ENCODE measurements at regions not wholly inside any gene's neighbourhood (a gene's known extent, or its start where the extent isn't known, plus 50 kb on each side); places are given as distances from the start of the nearest gene placed in this dataset.

DNA sequence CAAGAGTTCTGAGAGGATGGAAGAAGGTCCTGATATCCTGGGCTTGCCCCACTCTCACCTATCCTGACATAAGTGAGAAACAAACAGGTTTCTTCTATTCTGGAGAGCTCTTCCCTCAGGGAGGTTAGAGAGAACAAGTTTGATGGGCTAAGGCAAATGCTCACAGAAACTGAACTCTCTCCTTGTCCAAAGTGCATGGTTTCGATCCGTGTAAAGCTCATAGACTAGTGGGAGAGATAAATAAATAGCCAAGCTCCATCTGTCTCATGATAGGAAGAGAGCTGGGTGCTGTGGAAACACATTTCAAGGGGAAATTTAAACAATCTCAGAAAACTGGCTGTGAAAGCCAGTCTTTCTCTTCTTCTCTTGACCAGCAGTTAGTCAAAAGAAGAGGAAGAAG lies 459.5 kb upstream of the LARGE1 start:
- FAIRE-seq (no peak), DNase-seq (ENCODE audit: low read depth, low spot score) (no peak)
- dilution Hi-C loops (cut with MboI; ENCODE audit: extremely low pct_ligation_motif_present, low sequenced_read_pairs) (no loop called here), intact Hi-C loops (cut with micrococcal nuclease) (no loop called here)
- no TSS peak for BruUV-seq (replicated peaks)
- Histone ChIP-seq H3K9me1 (replicated peaks; ENCODE audit: control insufficient read depth, extremely low read depth, insufficient read depth, low read length) (no peaks in the 10 kb centered on the region), H2AFZ (ENCODE audit: low read depth, low read length) (no peak overlapping the region), H3K27me3 (ENCODE audit: control insufficient read depth in 2 of 2, insufficient read depth in 2 of 2, low read length in 2 of 2) (no peaks in the 10 kb centered on the region), H3K4me2 (ENCODE audit: insufficient read depth, low read length) (no peak overlapping the region), H3K9ac (replicated peaks; ENCODE audit: extremely low read depth, insufficient read depth, low read length) (no peak overlapping the region), H3K79me2 (ENCODE audit: control insufficient read depth, insufficient read depth, low read length) (no peaks in the 10 kb centered on the region), H4K20me1 (replicated peaks; ENCODE audit: control insufficient read depth, extremely low read depth, insufficient read depth, low read length) (no peaks in the 10 kb centered on the region), H3K9me3 (replicated peaks; ENCODE audit: control insufficient read depth, insufficient read depth, low read length) (no peaks in the 10 kb centered on the region), H3K4me3 (replicated peaks in 1 of 3; ENCODE audit: insufficient read depth in 1 of 3, low read depth in 1 of 3, low read length in 3 of 3) (no peak overlapping the region), H3K27ac (ENCODE audit: insufficient read depth, low read depth, low read length) (no peak overlapping the region), H3K36me3 (ENCODE audit: control insufficient read depth in 2 of 2, extremely low read depth in 1 of 2, insufficient read depth in 2 of 2, low read length in 2 of 2) (no peaks in the 10 kb centered on the region), H3K4me1 (ENCODE audit: control insufficient read depth, extremely low read depth, insufficient read depth, low read length) (no peaks in the 10 kb centered on the region)
- no peak for TF ChIP-seq EZH2 (IDR thresholded peaks at IDR 0.05; ENCODE audit: borderline replicate concordance, low read depth, low read length, severe bottlenecking)
- no peak for TF ChIP-seq JUN (IDR thresholded peaks at IDR 0.05; ENCODE audit: borderline replicate concordance, insufficient read depth, insufficient read length, low read depth)
- TF ChIP-seq, protein P1, sequence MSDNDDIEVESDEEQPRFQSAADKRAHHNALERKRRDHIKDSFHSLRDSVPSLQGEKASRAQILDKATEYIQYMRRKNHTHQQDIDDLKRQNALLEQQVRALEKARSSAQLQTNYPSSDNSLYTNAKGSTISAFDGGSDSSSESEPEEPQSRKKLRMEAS (IDR thresholded peaks at IDR 0.05; ENCODE audit: insufficient read depth, insufficient read length) = no peak
- TF ChIP-seq POLR2A (IDR thresholded peaks at IDR 0.05; ENCODE audit: low read depth, low read length) = no peak
- TF ChIP-seq MYC (IDR thresholded peaks at IDR 0.05; ENCODE audit: low read depth, low read length) = no peak
- no peak for TF ChIP-seq POLR2AphosphoS5 (IDR thresholded peaks at IDR 0.05; ENCODE audit: insufficient read depth, low read depth, low read length)
- no peak for TF ChIP-seq GATA2 (IDR thresholded peaks at IDR 0.05; ENCODE audit: insufficient read depth, insufficient read length, low read depth, low read length)
- TF ChIP-seq FOS (IDR thresholded peaks at IDR 0.05; ENCODE audit: borderline replicate concordance, insufficient read depth, low read length) = no peak
- CTCF ChIA-PET = no interaction called here
- POLR2A ChIA-PET = no interaction called here

- FAIRE-seq = no peak
- H2AFZ ChIP-seq (ENCODE audit: low read depth, low read length) = no peak overlapping the region
- no peaks in the 10 kb centered on the region for H4K20me1 ChIP-seq (replicated peaks; ENCODE audit: control insufficient read depth, extremely low read depth, insufficient read depth, low read length)
- H3K36me3 ChIP-seq (ENCODE audit: control insufficient read depth in 2 of 2, extremely low read depth in 1 of 2, insufficient read depth in 2 of 2, low read length in 2 of 2) = no peaks in the 10 kb centered on the region
- dilution Hi-C loops (cut with MboI; ENCODE audit: extremely low pct_ligation_motif_present, low sequenced_read_pairs) (no loop called here), intact Hi-C loops (cut with micrococcal nuclease) (no loop called here)
- no peak overlapping the region for H3K4me2 ChIP-seq (ENCODE audit: insufficient read depth, low read length)
- no peaks in the 10 kb centered on the region for H3K27me3 ChIP-seq (ENCODE audit: control insufficient read depth in 2 of 2, insufficient read depth in 2 of 2, low read length in 2 of 2)
- H3K4me3 ChIP-seq (replicated peaks in 1 of 3; ENCODE audit: insufficient read depth in 1 of 3, low read depth in 1 of 3, low read length in 3 of 3) = no peak overlapping the region
- CTCF ChIA-PET = no interaction called here
- H3K9ac ChIP-seq (replicated peaks; ENCODE audit: extremely low read depth, insufficient read depth, low read length) = no peak overlapping the region
- H3K4me1 ChIP-seq (ENCODE audit: control insufficient read depth, extremely low read depth, insufficient read depth, low read length) = no peaks in the 10 kb centered on the region
- no TSS peak for BruUV-seq (replicated peaks)
- no peaks in the 10 kb centered on the region for H3K79me2 ChIP-seq (ENCODE audit: control insufficient read depth, insufficient read depth, low read length)
- no peak overlapping the region for H3K27ac ChIP-seq (ENCODE audit: insufficient read depth, low read depth, low read length)
- DNase-seq (ENCODE audit: low read depth, low spot score) = no peak
- TF ChIP-seq FOS (IDR thresholded peaks at IDR 0.05; ENCODE audit: borderline replicate concordance, insufficient read depth, low read length) (no peak), GATA2 (IDR thresholded peaks at IDR 0.05; ENCODE audit: insufficient read depth, insufficient read length, low read depth, low read length) (no peak), EZH2 (IDR thresholded peaks at IDR 0.05; ENCODE audit: borderline replicate concordance, low read depth, low read length, severe bottlenecking) (no peak), JUN (IDR thresholded peaks at IDR 0.05; ENCODE audit: borderline replicate concordance, insufficient read depth, insufficient read length, low read depth) (no peak), POLR2A (IDR thresholded peaks at IDR 0.05; ENCODE audit: low read depth, low read length) (no peak), MYC (IDR thresholded peaks at IDR 0.05; ENCODE audit: low read depth, low read length) (no peak), POLR2AphosphoS5 (IDR thresholded peaks at IDR 0.05; ENCODE audit: insufficient read depth, low read depth, low read length) (no peak)
- TF ChIP-seq, protein P1 (IDR thresholded peaks at IDR 0.05; ENCODE audit: insufficient read depth, insufficient read length) = no peak
- TF ChIP-seq, protein P2, sequence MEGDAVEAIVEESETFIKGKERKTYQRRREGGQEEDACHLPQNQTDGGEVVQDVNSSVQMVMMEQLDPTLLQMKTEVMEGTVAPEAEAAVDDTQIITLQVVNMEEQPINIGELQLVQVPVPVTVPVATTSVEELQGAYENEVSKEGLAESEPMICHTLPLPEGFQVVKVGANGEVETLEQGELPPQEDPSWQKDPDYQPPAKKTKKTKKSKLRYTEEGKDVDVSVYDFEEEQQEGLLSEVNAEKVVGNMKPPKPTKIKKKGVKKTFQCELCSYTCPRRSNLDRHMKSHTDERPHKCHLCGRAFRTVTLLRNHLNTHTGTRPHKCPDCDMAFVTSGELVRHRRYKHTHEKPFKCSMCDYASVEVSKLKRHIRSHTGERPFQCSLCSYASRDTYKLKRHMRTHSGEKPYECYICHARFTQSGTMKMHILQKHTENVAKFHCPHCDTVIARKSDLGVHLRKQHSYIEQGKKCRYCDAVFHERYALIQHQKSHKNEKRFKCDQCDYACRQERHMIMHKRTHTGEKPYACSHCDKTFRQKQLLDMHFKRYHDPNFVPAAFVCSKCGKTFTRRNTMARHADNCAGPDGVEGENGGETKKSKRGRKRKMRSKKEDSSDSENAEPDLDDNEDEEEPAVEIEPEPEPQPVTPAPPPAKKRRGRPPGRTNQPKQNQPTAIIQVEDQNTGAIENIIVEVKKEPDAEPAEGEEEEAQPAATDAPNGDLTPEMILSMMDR (IDR thresholded peaks at IDR 0.05; ENCODE audit: extremely low read depth in 1 of 2, insufficient read depth in 1 of 2, low read depth in 1 of 2, low read length in 2 of 2) = no peak
- H3K9me1 ChIP-seq (replicated peaks; ENCODE audit: control insufficient read depth, extremely low read depth, insufficient read depth, low read length) = no peaks in the 10 kb centered on the region
- H3K9me3 ChIP-seq (replicated peaks; ENCODE audit: control insufficient read depth, insufficient read depth, low read length) = no peaks in the 10 kb centered on the region
- POLR2A ChIA-PET = no interaction called here
These were observed 460.3 kb upstream of the LARGE1 start for GRCh38 chr22:34380532-34380931.

Data from endothelial cell of umbilical vein (primary cell).